ENCODE measurements at regions not wholly inside any gene's neighbourhood (a gene's known extent, or its start where the extent isn't known, plus 50 kb on each side); places are given as distances from the start of the nearest gene placed in this dataset.

GRCh38 chr15:37377428-37377827, 277.1 kb upstream of the MEIS2 start:
- TF ChIP-seq CTCF (IDR thresholded peaks at IDR 0.05) (no peak), POLR2A (IDR thresholded peaks at IDR 0.05) (no peak)

Data from prostate gland (tissue), 2 donors.